Neuronal stem cell (in vitro differentiated cells): ENCODE measurements at regions not wholly inside any gene's neighbourhood (a gene's known extent, or its start where the extent isn't known, plus 50 kb on each side); places are given as distances from the start of the nearest gene placed in this dataset.

Experiments
- DNase-seq: peaks from one replicate; pipeline ENCODE4 v3.0.0-alpha.2; 2013; ENCODE audit warnings: low spot score
- H2AFZ ChIP-seq: one replicate; pipeline ENCODE4 v1.6.1; 2013; ENCODE audit warnings: mild to moderate bottlenecking, low read length, inconsistent platforms
- H2AK5ac ChIP-seq: 2 replicates; pipeline ENCODE4 v1.6.1; 2013; ENCODE audit warnings: low read depth, mild to moderate bottlenecking, inconsistent platforms, low read length, moderate library complexity, mixed read lengths
- H2BK120ac ChIP-seq: 2 replicates; pipeline ENCODE4 v1.6.1; 2013; ENCODE audit warnings: low read depth, mild to moderate bottlenecking, inconsistent platforms, low read length, moderate library complexity, mixed read lengths
- H2BK12ac ChIP-seq: one replicate; pipeline ENCODE4 v1.6.1; 2013; ENCODE audit warnings: low read length, inconsistent platforms
- H2BK15ac ChIP-seq: 2 replicates; pipeline ENCODE4 v1.6.1; 2013; ENCODE audit warnings: mild to moderate bottlenecking, low read length, inconsistent platforms, mixed read lengths
- H2BK5ac ChIP-seq: one replicate; pipeline ENCODE4 v1.6.1; 2013; ENCODE audit warnings: inconsistent platforms, mild to moderate bottlenecking, low read length, moderate library complexity
- H3K14ac ChIP-seq: one replicate; pipeline ENCODE4 v1.6.1; 2013; ENCODE audit warnings: low read length, inconsistent platforms
- H3K18ac ChIP-seq: 2 replicates; pipeline ENCODE4 v1.6.1; 2013; ENCODE audit warnings: low read length, inconsistent platforms
- H3K23ac ChIP-seq: 2 replicates; pipeline ENCODE4 v1.6.1; 2013; ENCODE audit warnings: low read depth, mild to moderate bottlenecking, mixed read lengths, low read length, inconsistent platforms; ENCODE audit not compliant: poor library complexity
- H3K27ac ChIP-seq: replicated peaks from 3 replicates; pipeline ENCODE4 v1.5.1; 2013; ENCODE audit warnings: low read length, inconsistent platforms
- H3K27me3 ChIP-seq, 3 experiments: 2 replicates each; pipeline ENCODE4 v1.6.1; 2013; ENCODE audit warnings: low read length in 3 of 3, mild to moderate bottlenecking in 2 of 3, inconsistent platforms in 1 of 3, low read depth in 1 of 3, mixed read lengths in 1 of 3, moderate library complexity in 1 of 3; ENCODE audit not compliant: control insufficient read depth in 3 of 3, insufficient read depth in 3 of 3
- H3K36me3 ChIP-seq, 2 donors: replicated peaks in 1 of 2; 2 replicates each; pipeline ENCODE4 v1.6.1; 2013; ENCODE audit warnings: low read length in 2 of 2; ENCODE audit not compliant: control insufficient read depth in 2 of 2, insufficient read depth in 2 of 2
- H3K4ac ChIP-seq: 2 replicates; pipeline ENCODE4 v1.6.1; 2013; ENCODE audit warnings: inconsistent platforms, mild to moderate bottlenecking, low read length, moderate library complexity
- H3K4me1 ChIP-seq, 2 donors: 1 replicate in 1 of 2; 2 replicates in 1 of 2; pipeline ENCODE4 v1.6.1; 2013; ENCODE audit warnings: low read length in 2 of 2, low read depth in 1 of 2; ENCODE audit not compliant: control insufficient read depth in 2 of 2, insufficient read depth in 1 of 2
- H3K4me2 ChIP-seq: one replicate; pipeline ENCODE4 v1.6.1; 2013; ENCODE audit warnings: mild to moderate bottlenecking, low read length, inconsistent platforms; ENCODE audit not compliant: insufficient read depth, poor library complexity, severe bottlenecking
- H3K4me3 ChIP-seq, 2 donors: 2 replicates each; pipeline ENCODE4 v1.5.1; 2013; ENCODE audit warnings: low read length in 2 of 2, mild to moderate bottlenecking in 2 of 2, inconsistent platforms in 1 of 2, moderate library complexity in 1 of 2
- H3K79me1 ChIP-seq: one replicate; pipeline ENCODE4 v1.6.1; 2013; ENCODE audit warnings: low read depth, mild to moderate bottlenecking, inconsistent platforms, low read length, moderate library complexity
- H3K9ac ChIP-seq: one replicate; pipeline ENCODE4 v1.6.1; 2013; ENCODE audit warnings: mild to moderate bottlenecking, low read depth, low read length, inconsistent platforms; ENCODE audit not compliant: poor library complexity
- H3K9me3 ChIP-seq, 2 donors: replicated peaks in 1 of 2; 2 replicates each; pipeline versions ENCODE3 to v1.6.1; 2013; ENCODE audit warnings: low read length in 2 of 2, mild to moderate bottlenecking in 2 of 2, inconsistent platforms in 1 of 2, low read depth in 1 of 2, mixed read lengths in 1 of 2, moderate library complexity in 1 of 2; ENCODE audit not compliant: control insufficient read depth in 2 of 2, insufficient read depth in 1 of 2
- H4K8ac ChIP-seq: one replicate; pipeline ENCODE4 v1.6.1; 2013; ENCODE audit warnings: low read depth, mild to moderate bottlenecking, inconsistent platforms, low read length, moderate library complexity
- H4K91ac ChIP-seq: one replicate; pipeline ENCODE4 v1.6.1; 2013; ENCODE audit warnings: low read length, low read depth, mild to moderate bottlenecking, inconsistent platforms; ENCODE audit not compliant: poor library complexity
- WGBS, 2 donors: extraction: QIAGEN DNeasy Blood & Tissue Kit; methylation state at CpG; one replicate each; pipeline ENCODE4 v1.1.7; 2013; ENCODE audit warnings: missing lambda C conversion rate in 2 of 2, mixed read lengths in 1 of 2; ENCODE audit not compliant: insufficient read length in 2 of 2, insufficient replicate concordance in 1 of 2; ENCODE audit errors: extremely low coverage in 2 of 2; 5-methylcytosine and 5-hydroxymethylcytosine counted together

DNA sequence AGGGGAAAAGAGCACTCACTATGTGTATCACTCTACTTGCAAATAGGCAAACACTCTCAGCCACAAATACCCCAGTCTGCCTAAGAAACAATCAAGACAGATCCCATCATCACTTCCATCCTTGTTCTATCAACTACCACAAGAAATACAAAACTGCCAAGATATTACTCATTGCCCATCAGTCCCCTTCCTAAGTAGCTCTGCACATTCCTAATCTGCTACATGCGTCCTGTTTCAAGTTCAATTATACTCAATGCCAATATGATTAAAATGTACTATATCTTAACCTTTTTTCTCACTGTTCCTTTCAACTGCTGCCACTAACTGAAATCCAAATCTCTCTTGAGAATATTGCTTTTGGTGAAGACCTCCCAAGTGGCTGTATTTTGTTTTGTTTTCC, 1688.4 kb downstream of the PLA2G4A start:
- Histone ChIP-seq H3K36me3 (no peaks in the 10 kb centered on the region), H3K4me2 (no peak overlapping the region), H2BK15ac (no peak overlapping the region), H3K18ac (no peak overlapping the region), H3K27me3 (no peaks in the 10 kb centered on the region), H4K8ac (no peak overlapping the region), H2BK5ac (no peak overlapping the region), H3K14ac (no peak overlapping the region), H3K27ac (no peak overlapping the region), H2AK5ac (no peak overlapping the region), H2BK12ac (no peak overlapping the region), H3K23ac (no peak overlapping the region), H2BK120ac (no peak overlapping the region), H3K9ac (no peak overlapping the region), H2AFZ (no peak overlapping the region), H3K79me1 (no peaks in the 10 kb centered on the region), H3K4me3 (no peak overlapping the region), H3K4me1 (peaks cover 0 to 4% of the 10 kb centered on the region in 2 donors), H3K4ac (no peak overlapping the region), H4K91ac (no peak overlapping the region), H3K9me3 (no peaks in the 10 kb centered on the region)
- DNase-seq, result no peak
- WGBS, 2 donors, result no CpG with 5 or more reads among the region's 1 CpG

DNA sequence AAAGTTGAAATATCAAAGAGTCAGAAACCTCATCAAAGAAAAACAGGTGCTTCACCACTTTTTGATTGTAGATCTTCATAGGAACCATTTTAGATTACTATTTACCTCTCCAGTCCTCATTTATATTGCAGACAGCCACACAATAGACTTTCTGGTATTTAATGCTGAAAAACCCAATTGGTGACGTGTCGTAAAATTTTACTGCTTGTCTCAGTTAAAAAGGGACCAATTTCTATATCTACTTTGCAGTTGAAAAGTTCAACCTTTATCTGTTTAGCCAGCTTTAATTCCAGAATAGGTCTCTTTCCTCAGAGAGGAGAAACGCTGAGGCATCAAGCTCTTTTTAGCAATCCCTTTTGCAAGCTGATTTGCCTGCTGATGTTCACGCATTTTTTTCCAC, 1722.4 kb downstream of the PLA2G4A start:
- Histone ChIP-seq H2BK5ac (no peak overlapping the region), H3K18ac (no peak overlapping the region), H3K4ac (no peak overlapping the region), H4K8ac (no peak overlapping the region), H3K9me3 (no peaks in the 10 kb centered on the region), H2BK120ac (no peak overlapping the region), H3K14ac (no peak overlapping the region), H3K23ac (no peak overlapping the region), H3K27ac (no peak overlapping the region), H3K27me3 (no peaks in the 10 kb centered on the region), H3K4me1 (no peaks in the 10 kb centered on the region), H3K9ac (no peak overlapping the region), H2AK5ac (no peak overlapping the region), H3K36me3 (no peaks in the 10 kb centered on the region), H4K91ac (no peak overlapping the region), H3K79me1 (no peaks in the 10 kb centered on the region), H3K4me3 (no peak overlapping the region), H3K4me2 (no peak overlapping the region), H2AFZ (peak overlapping the region; percentile 64), H2BK15ac (no peak overlapping the region), H2BK12ac (no peak overlapping the region)
- WGBS, 2 donors, result no CpG with 5 or more reads among the region's 4 CpGs
- no peak for DNase-seq

DNA sequence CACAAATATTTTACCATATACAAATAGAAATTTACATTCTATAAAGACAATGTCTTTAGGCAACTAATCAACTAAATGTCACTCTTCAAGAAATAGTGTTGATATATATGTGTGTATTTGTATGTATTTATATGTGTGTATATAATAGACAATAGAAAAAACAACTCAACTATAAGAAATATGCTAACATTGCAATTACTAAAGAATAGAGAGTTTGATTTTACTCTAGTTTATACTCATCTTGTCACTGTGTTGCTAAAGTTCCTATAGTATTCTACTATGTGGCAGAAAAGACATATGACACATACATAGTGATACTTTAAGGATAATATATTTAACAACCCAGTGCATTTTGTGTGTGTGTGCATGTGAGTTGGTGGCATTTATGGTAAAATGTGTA, 1728.3 kb downstream of the PLA2G4A start:
- H3K4me3 ChIP-seq, result no peak overlapping the region
- no peak overlapping the region for H4K91ac ChIP-seq
- no peak overlapping the region for H3K4me2 ChIP-seq
- no peak overlapping the region for H3K27ac ChIP-seq
- H2BK5ac ChIP-seq, result no peak overlapping the region
- H2AK5ac ChIP-seq, result no peak overlapping the region
- H3K36me3 ChIP-seq, result no peaks in the 10 kb centered on the region
- H2BK12ac ChIP-seq, result no peak overlapping the region
- H3K23ac ChIP-seq, result no peak overlapping the region
- no peaks in the 10 kb centered on the region for H3K79me1 ChIP-seq
- H3K27me3 ChIP-seq, result no peaks in the 10 kb centered on the region
- no peaks in the 10 kb centered on the region for H3K9me3 ChIP-seq
- H3K14ac ChIP-seq, result no peak overlapping the region
- H3K18ac ChIP-seq, result no peak overlapping the region
- H2BK15ac ChIP-seq, result no peak overlapping the region
- H3K4me1 ChIP-seq, result no peaks in the 10 kb centered on the region
- no peak overlapping the region for H2AFZ ChIP-seq
- H4K8ac ChIP-seq, result no peak overlapping the region
- DNase-seq, result no peak
- no peak overlapping the region for H3K4ac ChIP-seq
- no peak overlapping the region for H2BK120ac ChIP-seq
- H3K9ac ChIP-seq, result no peak overlapping the region

DNA sequence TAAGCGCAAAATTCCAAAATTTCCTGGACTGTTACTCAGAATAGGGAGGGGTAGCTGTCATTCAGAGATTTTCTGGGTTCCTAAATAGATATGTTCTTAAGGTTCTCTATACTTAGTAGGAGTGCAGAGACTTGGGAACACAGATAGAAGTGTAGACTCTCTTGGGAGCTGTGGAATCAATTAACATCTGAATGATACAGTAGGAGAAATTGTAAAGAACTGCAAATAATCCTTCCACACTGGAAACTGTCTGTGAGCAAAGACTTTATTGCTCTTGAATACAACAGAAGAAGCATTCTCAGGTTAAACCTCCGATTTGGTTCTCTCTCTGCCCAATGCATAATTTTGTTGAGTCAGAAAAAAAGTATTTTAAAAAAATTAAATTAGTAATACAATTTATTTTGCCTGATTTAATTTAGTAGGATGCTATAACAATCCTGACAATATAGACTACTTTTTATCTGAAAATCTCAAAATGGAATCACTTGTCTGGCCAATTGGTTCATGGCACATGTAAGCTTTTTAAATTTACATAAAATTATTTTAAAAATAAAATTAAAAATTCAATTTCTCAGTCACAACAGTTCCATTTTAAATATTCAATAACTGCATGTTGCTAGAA, 1754.3 kb downstream of the PLA2G4A start:
- Histone ChIP-seq H2AK5ac (no peak overlapping the region), H3K4me1 (no peaks in the 10 kb centered on the region), H3K9ac (no peak overlapping the region), H3K4me2 (no peak overlapping the region), H3K36me3 (no peaks in the 10 kb centered on the region), H3K27ac (no peak overlapping the region), H3K4me3 (no peak overlapping the region), H2BK120ac (no peak overlapping the region), H3K18ac (no peak overlapping the region), H3K4ac (no peak overlapping the region), H4K8ac (no peak overlapping the region), H2BK5ac (no peak overlapping the region), H2BK12ac (no peak overlapping the region), H3K9me3 (no peaks in the 10 kb centered on the region), H3K23ac (no peak overlapping the region), H3K27me3 (no peaks in the 10 kb centered on the region), H2AFZ (no peak overlapping the region), H4K91ac (no peak overlapping the region), H3K14ac (no peak overlapping the region), H2BK15ac (no peak overlapping the region), H3K79me1 (no peaks in the 10 kb centered on the region)
- DNase-seq, result no peak
- WGBS, 2 donors, result no CpG with 5 or more reads among the region's 2 CpGs
